HG02885 (cell line): ENCODE measurements at regions not wholly inside any gene's neighbourhood (a gene's known extent, or its start where the extent isn't known, plus 50 kb on each side); places are given as distances from the start of the nearest gene placed in this dataset.
"Not testable (repeated sequence)": the region's sequence is repeated elsewhere in the genome, so short reads cannot be mapped to it uniquely, and the experiment has no call there.

Experiments used
- ATAC-seq: cut with Tn5 transposase; IDR thresholded peaks from one replicate; pipeline ENCODE4 v1.9.1; 2021; ENCODE audit warnings: mild to moderate bottlenecking; ENCODE audit not compliant: unreplicated experiment, poor library complexity

- ATAC-seq = peak; percentile 49
These were observed 307.3 kb downstream of the RAPGEF2 start for GRCh38 chr4:159410076-159410777.

- no peak for ATAC-seq
These were observed 308.0 kb downstream of the RAPGEF2 start for GRCh38 chr4:159410891-159411290.

- no peak for ATAC-seq
These were observed 310.5 kb downstream of the RAPGEF2 start for GRCh38 chr4:159413306-159413943.

- no peak for ATAC-seq
These were observed 311.4 kb downstream of the RAPGEF2 start for GRCh38 chr4:159414305-159414704.

GRCh38 chr4:159416073-159416472, 313.2 kb downstream of the RAPGEF2 start:
- no peak for ATAC-seq

- ATAC-seq = no peak
These were observed 314.1 kb downstream of the RAPGEF2 start for GRCh38 chr4:159416996-159417395.

- ATAC-seq = no peak
These were observed 317.5 kb downstream of the RAPGEF2 start for GRCh38 chr4:159420162-159421057.

- not testable (repeated sequence) for ATAC-seq
These were observed 318.2 kb downstream of the RAPGEF2 start for GRCh38 chr4:159421058-159421419.

GRCh38 chr4:159422019-159422418, 319.1 kb downstream of the RAPGEF2 start:
- no peak for ATAC-seq

- ATAC-seq = no peak
These were observed 319.7 kb downstream of the RAPGEF2 start for GRCh38 chr4:159422626-159423025.

- ATAC-seq = no peak
These were observed 322.9 kb downstream of the RAPGEF2 start for GRCh38 chr4:159425737-159426305.

GRCh38 chr4:159428293-159428692, 325.4 kb downstream of the RAPGEF2 start:
- ATAC-seq = no peak

- peak; percentile 35 for ATAC-seq
These were observed 326.3 kb downstream of the RAPGEF2 start for GRCh38 chr4:159428975-159429692.

GRCh38 chr4:159429693-159430035, 326.8 kb downstream of the RAPGEF2 start:
- ATAC-seq = peak; percentile 48

GRCh38 chr4:159430896-159431295, 328.0 kb downstream of the RAPGEF2 start:
- ATAC-seq = no peak

GRCh38 chr4:159432436-159432835, 329.6 kb downstream of the RAPGEF2 start:
- ATAC-seq = no peak

GRCh38 chr4:159433337-159433736, 330.5 kb downstream of the RAPGEF2 start:
- no peak for ATAC-seq

GRCh38 chr4:159434114-159434870, 331.4 kb downstream of the RAPGEF2 start:
- ATAC-seq = no peak

GRCh38 chr4:159434871-159435241, 332.0 kb downstream of the RAPGEF2 start:
- ATAC-seq = no peak
